ENCODE measurements at regions not wholly inside any gene's neighbourhood (a gene's known extent, or its start where the extent isn't known, plus 50 kb on each side); places are given as distances from the start of the nearest gene placed in this dataset.

DNA sequence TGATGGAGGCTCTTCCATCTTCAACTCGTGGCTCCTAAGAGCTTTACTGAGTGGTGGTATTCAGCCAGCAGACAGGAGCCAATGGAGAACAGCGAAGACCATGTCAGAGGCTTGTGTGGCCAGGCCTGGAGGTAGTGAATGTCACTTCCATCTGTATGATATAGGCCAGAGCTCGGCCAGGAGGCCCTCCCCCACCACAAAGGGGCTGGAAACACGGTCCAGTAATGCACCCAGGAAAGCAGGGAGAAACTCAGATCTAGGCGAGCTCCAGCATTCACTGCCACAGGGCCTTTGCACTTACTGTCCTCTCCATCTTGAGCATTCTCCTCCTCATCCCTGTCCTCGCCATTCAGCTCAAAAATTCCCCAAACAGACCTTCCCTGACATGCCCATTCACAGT lies 555.3 kb upstream of the C16orf82 start (continued):
- TF ChIP-seq ELK4 (CRISPR knock-in tag; IDR thresholded peaks at IDR 0.05; ENCODE audit: borderline replicate concordance), result no peak
- TF ChIP-seq ZNF644 (CRISPR knock-in tag; IDR thresholded peaks at IDR 0.05; ENCODE audit: low read depth), result no peak
- TF ChIP-seq HMGXB3 (CRISPR knock-in tag; IDR thresholded peaks at IDR 0.05; ENCODE audit: borderline replicate concordance), result no peak
- no peak for TF ChIP-seq STAT5B (CRISPR knock-in tag; IDR thresholded peaks at IDR 0.05)

DNA sequence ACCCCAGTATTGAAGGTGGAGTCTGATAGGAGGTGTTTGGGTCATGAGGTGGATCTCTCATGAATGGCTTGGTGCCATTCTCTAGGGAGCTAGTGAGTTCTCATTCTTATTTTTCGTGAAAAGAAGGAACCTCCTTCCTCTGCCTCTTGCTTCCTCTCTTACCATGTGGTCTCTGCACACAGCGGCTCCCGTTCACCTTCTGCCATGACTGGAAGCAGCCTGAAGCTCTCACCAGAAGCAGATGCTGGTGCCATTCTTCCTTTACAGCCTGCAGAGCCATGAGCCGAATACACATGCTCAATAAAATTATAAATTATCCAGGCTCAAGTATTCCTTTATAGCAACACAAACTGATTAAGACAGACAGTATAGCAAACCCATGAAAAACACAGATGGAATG lies 545.1 kb upstream of the C16orf82 start:
- CTCF ChIA-PET (ENCODE audit: low intra/inter-chr PET ratio, low total read pairs), result no interaction called here
- in situ Hi-C loops (cut with HindIII; ENCODE audit: extremely low pct_ligation_motif_present, low pct_unique_long_range_greater_than_20kb), result no loop called here
- no peaks in the 10 kb centered on the region for H3K36me3 ChIP-seq (replicated peaks in 1 of 2; ENCODE audit: control insufficient read depth in 1 of 2, insufficient read depth in 2 of 2, low read length in 2 of 2)

More for the DNA sequence above, 545.1 kb upstream of the C16orf82 start:
- Histone ChIP-seq H3K9ac (ENCODE audit: insufficient read depth, low read depth, low read length) (no peak overlapping the region), H2AFZ (ENCODE audit: low read length) (no peak overlapping the region), H3K27me3 (ENCODE audit: control insufficient read depth in 1 of 2, insufficient read depth in 2 of 2, low read length in 2 of 2) (no peaks in the 10 kb centered on the region), H3K4me1 (ENCODE audit: insufficient read depth, low read length) (no peaks in the 10 kb centered on the region), H3K4me3 (replicated peaks in 1 of 3; ENCODE audit: insufficient read depth in 1 of 3, low read depth in 2 of 3, low read length in 3 of 3) (no peak overlapping the region), H4K20me1 (ENCODE audit: insufficient read depth, low read length) (no peaks in the 10 kb centered on the region), H3K4me2 (ENCODE audit: low read depth, low read length) (no peak overlapping the region), H3K9me3 (ENCODE audit: low read length) (no peaks in the 10 kb centered on the region), H3K79me2 (ENCODE audit: insufficient read depth, low read length) (no peaks in the 10 kb centered on the region), H3K27ac (ENCODE audit: extremely low read length, insufficient read depth, low read length) (no peak overlapping the region)
- no peak for FAIRE-seq
- intact Hi-C loops (cut with micrococcal nuclease; ENCODE audit: unreplicated experiment), result no loop called here
- BruUV-seq (replicated peaks), result no TSS peak
- no peak for ATAC-seq
- DNase-seq (ENCODE audit: low spot score), result no peak
- POLR2A ChIA-PET, result no interaction called here
- TF ChIP-seq, protein P1, sequence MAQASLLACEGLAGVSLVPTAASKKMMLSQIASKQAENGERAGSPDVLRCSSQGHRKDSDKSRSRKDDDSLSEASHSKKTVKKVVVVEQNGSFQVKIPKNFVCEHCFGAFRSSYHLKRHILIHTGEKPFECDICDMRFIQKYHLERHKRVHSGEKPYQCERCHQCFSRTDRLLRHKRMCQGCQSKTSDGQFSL (CRISPR knock-in tag; IDR thresholded peaks at IDR 0.05), result no peak
- 20% methylated on average over 4 of the region's 4 CpGs for WGBS (ENCODE audit: low lambda C conversion rate)

Measured in HepG2 (cell line).